K562 (cell line): ENCODE measurements at regions not wholly inside any gene's neighbourhood (a gene's known extent, or its start where the extent isn't known, plus 50 kb on each side); places are given as distances from the start of the nearest gene placed in this dataset.

ENCODE experiments used
- ATAC-seq: fragments of 200-7000 bp; cut with Tn5 transposase; 3 replicates; pipeline ENCODE4 v1.9.1; 2020; ENCODE audit warnings: moderate library complexity
- BruUV-seq: library from RNA; stranded (reverse); fragments of 400-500 nt; replicated peaks from 2 replicates; lab custom pipeline; 2021; lab: Mats Ljungman, UMichigan
- CTCF ChIA-PET: fragments of 300-600 bp; formaldehyde crosslinking; extraction: SDS; loops from one replicate; lab custom pipeline; 2021; ENCODE audit warnings: low intra/inter-chr PET ratio; lab: Yijun Ruan, JAX
- POLR2A ChIA-PET: fragments of 300-600, 350-650 bp; sonication (Branson Sonifier 250); formaldehyde crosslinking; extraction: SDS; loops from one replicate; lab custom pipeline; 2021; ENCODE audit warnings: antibody characterized with exemption, inconsistent platforms; lab: Yijun Ruan, JAX
- DNase-seq, 4 experiments: peaks; one replicate each; pipeline versions ENCODE4 v3.0.0 to v3.0.0-alpha.2; 2011 to 2018; ENCODE audit warnings: low spot score in 3 of 4, mixed read lengths in 3 of 4; ENCODE audit errors: extremely low read depth in 1 of 4
- FAIRE-seq: peaks from 2 replicates; lab custom pipeline; 2011; peaks lifted over from hg19 to GRCh38; lab: Jason Lieb, UNC
- H2AFZ ChIP-seq: 2 replicates; pipeline ENCODE4 v1.6.0; 2011; ENCODE audit warnings: low read depth, low read length, control low read depth, inconsistent platforms
- H3K27ac ChIP-seq: fragments of 200-600 bp; 3 replicates; pipeline ENCODE4 v1.8.0; 2011; ENCODE audit warnings: low read depth, mild to moderate bottlenecking, control low read depth, inconsistent platforms, low read length, moderate library complexity, mixed read lengths; ENCODE audit errors: extremely low read depth
- H3K27me3 ChIP-seq, 2 experiments: fragments of 300-600 bp in 1 of 2; 2 replicates in 1 of 2; 3 replicates in 1 of 2; pipeline versions ENCODE4 v1.6.0 to v1.8.0; 2011; ENCODE audit warnings: inconsistent platforms in 2 of 2, low read length in 2 of 2, mild to moderate bottlenecking in 1 of 2, mixed read lengths in 1 of 2, moderate library complexity in 1 of 2; ENCODE audit not compliant: control insufficient read depth in 2 of 2, insufficient read depth in 2 of 2
- H3K36me3 ChIP-seq: fragments of 300-600 bp; 3 replicates; pipeline ENCODE4 v1.8.0; 2011; ENCODE audit warnings: mild to moderate bottlenecking, low read length, inconsistent platforms; ENCODE audit not compliant: control insufficient read depth, insufficient read depth
- H3K4me1 ChIP-seq, 2 experiments: fragments of 200-600 bp in 1 of 2; replicated peaks in 1 of 2; 2 replicates in 1 of 2; 3 replicates in 1 of 2; pipeline versions ENCODE4 v1.5.1 to v1.8.0; 2011; ENCODE audit warnings: inconsistent platforms in 2 of 2, low read length in 2 of 2, mild to moderate bottlenecking in 1 of 2, mixed read lengths in 1 of 2, moderate library complexity in 1 of 2; ENCODE audit not compliant: control insufficient read depth in 2 of 2, insufficient read depth in 2 of 2
- H3K4me2 ChIP-seq: 2 replicates; pipeline ENCODE4 v1.6.1; 2011; ENCODE audit warnings: low read length, control low read depth, inconsistent platforms, mixed read lengths; ENCODE audit not compliant: insufficient read depth
- H3K4me3 ChIP-seq: fragments of 200-600 bp; sonication (generic), shearing (Covaris generic); 2 replicates; pipeline ENCODE4 v1.5.1; 2016; ENCODE audit warnings: control low read depth, inconsistent platforms
- H3K79me2 ChIP-seq: fragments of 200-600 bp; 3 replicates; pipeline ENCODE4 v1.8.0; 2011; ENCODE audit warnings: low read length, inconsistent platforms; ENCODE audit not compliant: control insufficient read depth, insufficient read depth
- H3K9ac ChIP-seq, 2 experiments: 2 replicates each; pipeline versions ENCODE4 v1.6.0 to v1.6.1; 2011; ENCODE audit warnings: low read depth in 2 of 2, low read length in 2 of 2, control low read depth in 1 of 2, inconsistent platforms in 1 of 2, mild to moderate bottlenecking in 1 of 2, mixed read lengths in 1 of 2; ENCODE audit not compliant: insufficient read depth in 1 of 2
- H3K9me1 ChIP-seq: one replicate; pipeline ENCODE4 v1.6.0; 2011; ENCODE audit warnings: inconsistent platforms, mild to moderate bottlenecking, low read length, moderate library complexity; ENCODE audit not compliant: control insufficient read depth, insufficient read depth
- H3K9me3 ChIP-seq: replicated peaks from 2 replicates; pipeline ENCODE4 v1.5.1; 2011; ENCODE audit warnings: low read depth, low read length, inconsistent platforms; ENCODE audit not compliant: control insufficient read depth, insufficient read depth
- H4K20me1 ChIP-seq: replicated peaks from 2 replicates; pipeline ENCODE4 v1.6.1; 2011; ENCODE audit warnings: low read length, inconsistent platforms, mixed read lengths; ENCODE audit not compliant: control insufficient read depth, insufficient read depth
- AFF1 ChIP-seq, 2 experiments: fragments of 450-650 bp; IDR thresholded peaks; 2 replicates each; pipeline ENCODE4 v1.6.1; 2018; ENCODE audit warnings: mild to moderate bottlenecking in 2 of 2, low read depth in 1 of 2; ENCODE audit not compliant: partially characterized antibody in 2 of 2
- CUX1 ChIP-seq: fragments of 200-800 bp; sonication (Bioruptor generic); IDR thresholded peaks from 2 replicates; pipeline ENCODE4 v1.6.1; 2016; ENCODE audit warnings: missing genetic modification characterization, missing compliant biosample characterization
- FIP1L1 ChIP-seq: fragments of 200-400 bp; formaldehyde crosslinking; IDR thresholded peaks from 2 replicates; pipeline ENCODE4 v1.6.1; 2018; ENCODE audit warnings: mild to moderate bottlenecking, low read depth, low read length; ENCODE audit not compliant: poor library complexity, severe bottlenecking
- GATA2 ChIP-seq: sonication (generic); formaldehyde crosslinking; IDR thresholded peaks from 2 replicates; pipeline ENCODE4 v1.4.0; 2020; ENCODE audit warnings: mild to moderate bottlenecking, missing genetic modification reagents
- GMEB1 ChIP-seq: fragments of 250-450 bp; sonication (Bioruptor Pico); IDR thresholded peaks from 2 replicates; pipeline ENCODE4 v1.4.0; 2020; ENCODE audit warnings: mild to moderate bottlenecking
- MEIS2 ChIP-seq: fragments of 450-650 bp; IDR thresholded peaks from 2 replicates; pipeline ENCODE4 v1.6.1; 2014; ENCODE audit warnings: mild to moderate bottlenecking; ENCODE audit not compliant: partially characterized antibody
- PCBP1 ChIP-seq: fragments of 200-400 bp; formaldehyde crosslinking; IDR thresholded peaks from 2 replicates; pipeline ENCODE4 v1.6.1; 2018; ENCODE audit warnings: mild to moderate bottlenecking, low read depth, low read length; ENCODE audit not compliant: poor library complexity, severe bottlenecking
- WGBS: fragments of 100-300 bp; shearing (Covaris generic); methylation state at CpG from one replicate; pipeline ENCODE4 v1.1.6; 2016; ENCODE audit warnings: low coverage, mixed read lengths; ENCODE audit not compliant: insufficient coverage; ENCODE audit errors: missing lambda C conversion rate; 5-methylcytosine and 5-hydroxymethylcytosine counted together
- in situ Hi-C: fragments of 300-500 bp; cut with MboI; formaldehyde crosslinking; loops from 4 replicates; pipeline ENCODE4 v1.15.0; 2018; ENCODE audit warnings: inconsistent platforms, mixed read lengths
- intact Hi-C: fragments of 100-400 bp; cut with micrococcal nuclease; formaldehyde crosslinking; loops from 2 replicates; pipeline ENCODE4 v1.14.2; 2022
- TF ChIP-seq, protein P1 (sequence below): fragments of 250-450 bp; sonication (Bioruptor Pico); IDR thresholded peaks from 2 replicates; pipeline ENCODE4 v1.8.0; 2021; ENCODE audit warnings: moderate library complexity, mild to moderate bottlenecking, inconsistent platforms

- DNase-seq: no peak
- TF ChIP-seq MEIS2: peak; percentile 29
- TF ChIP-seq, protein P1, sequence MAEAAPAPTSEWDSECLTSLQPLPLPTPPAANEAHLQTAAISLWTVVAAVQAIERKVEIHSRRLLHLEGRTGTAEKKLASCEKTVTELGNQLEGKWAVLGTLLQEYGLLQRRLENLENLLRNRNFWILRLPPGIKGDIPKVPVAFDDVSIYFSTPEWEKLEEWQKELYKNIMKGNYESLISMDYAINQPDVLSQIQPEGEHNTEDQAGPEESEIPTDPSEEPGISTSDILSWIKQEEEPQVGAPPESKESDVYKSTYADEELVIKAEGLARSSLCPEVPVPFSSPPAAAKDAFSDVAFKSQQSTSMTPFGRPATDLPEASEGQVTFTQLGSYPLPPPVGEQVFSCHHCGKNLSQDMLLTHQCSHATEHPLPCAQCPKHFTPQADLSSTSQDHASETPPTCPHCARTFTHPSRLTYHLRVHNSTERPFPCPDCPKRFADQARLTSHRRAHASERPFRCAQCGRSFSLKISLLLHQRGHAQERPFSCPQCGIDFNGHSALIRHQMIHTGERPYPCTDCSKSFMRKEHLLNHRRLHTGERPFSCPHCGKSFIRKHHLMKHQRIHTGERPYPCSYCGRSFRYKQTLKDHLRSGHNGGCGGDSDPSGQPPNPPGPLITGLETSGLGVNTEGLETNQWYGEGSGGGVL (CRISPR knock-in tag): no peak
- TF ChIP-seq CUX1 (CRISPR knock-in tag): no peak
- no peak for TF ChIP-seq GMEB1
- TF ChIP-seq PCBP1: no peak
- TF ChIP-seq FIP1L1: no peak
- no peak for TF ChIP-seq GATA2 (CRISPR knock-in tag)
- no peak for TF ChIP-seq AFF1 (IDR thresholded peaks at IDR 0.05; ENCODE audit: low read depth in 1 of 2, partially characterized antibody in 2 of 2)
Measured at GRCh38 chr12:5377997-5378592, 53.8 kb upstream of the NTF3 start.

More at GRCh38 chr12:5377997-5378592, 53.8 kb upstream of the NTF3 start:
- no peaks in the 10 kb centered on the region for H3K27me3 ChIP-seq
- FAIRE-seq (no peak), ATAC-seq (no peak)
- 4% methylated on average over 9 of the region's 12 CpGs for WGBS
- no peak overlapping the region for H2AFZ ChIP-seq
- CTCF ChIA-PET: no interaction called here
- no peaks in the 10 kb centered on the region for H3K36me3 ChIP-seq
- no peak overlapping the region for H3K9ac ChIP-seq
- BruUV-seq: no TSS peak
- no peak overlapping the region for H3K27ac ChIP-seq
- no peaks in the 10 kb centered on the region for H3K4me1 ChIP-seq
- no peak overlapping the region for H3K4me2 ChIP-seq
- intact Hi-C loops: no loop called here
- POLR2A ChIA-PET: no interaction called here
- H3K4me3 ChIP-seq: no peak overlapping the region
- no peaks in the 10 kb centered on the region for H3K79me2 ChIP-seq
- no peaks in the 10 kb centered on the region for H3K9me3 ChIP-seq
- no peaks in the 10 kb centered on the region for H4K20me1 ChIP-seq
- H3K9me1 ChIP-seq: no peaks in the 10 kb centered on the region
- in situ Hi-C loops: no loop called here
